Vagina (tissue), 2 donors: ENCODE measurements at regions not wholly inside any gene's neighbourhood (a gene's known extent, or its start where the extent isn't known, plus 50 kb on each side); places are given as distances from the start of the nearest gene placed in this dataset.

ENCODE experiments used
- DNase-seq, 2 donors: peaks; one replicate each; pipeline ENCODE4 v3.0.0-alpha.2; 2017; ENCODE audit errors: extremely low spot score in 2 of 2
- H3K27ac ChIP-seq: fragments of 200-600 bp; sonication (generic); one replicate; pipeline ENCODE4 v1.5.1; 2019
- H3K27me3 ChIP-seq: fragments of 200-600 bp; sonication (generic); one replicate; pipeline ENCODE4 v1.5.1; 2019
- H3K36me3 ChIP-seq, 2 donors: fragments of 200-600 bp; sonication (generic); one replicate each; pipeline ENCODE4 v1.5.1; 2017 to 2019
- H3K4me1 ChIP-seq: fragments of 200-600 bp; sonication (generic); one replicate; pipeline ENCODE4 v1.5.1; 2019
- H3K4me3 ChIP-seq, 2 donors: fragments of 200-600 bp; sonication (generic); 1 replicate in 1 of 2; 2 replicates in 1 of 2; pipeline ENCODE4 v1.5.1; 2016 to 2019
- H3K9me3 ChIP-seq: fragments of 200-600 bp; sonication (generic); one replicate; pipeline ENCODE4 v1.5.1; 2019
- CTCF ChIP-seq, 3 experiments: fragments of 450-650 bp in 2 of 3; fragments of 200-600 bp in 1 of 3; sonication (generic) in 1 of 3; IDR thresholded peaks; one replicate each; pipeline ENCODE4 v1.5.1; 2017 to 2019; ENCODE audit warnings: antibody characterized with exemption in 3 of 3, mild to moderate bottlenecking in 2 of 3, moderate library complexity in 2 of 3
- POLR2A ChIP-seq, 2 donors: fragments of 450-650 bp; IDR thresholded peaks; one replicate each; pipeline ENCODE4 v1.6.1; 2017; ENCODE audit warnings: antibody characterized with exemption in 2 of 2, mild to moderate bottlenecking in 2 of 2, moderate library complexity in 2 of 2
- POLR2AphosphoS5 ChIP-seq, 2 donors: sonication (generic); formaldehyde crosslinking; IDR thresholded peaks; one replicate each; pipeline ENCODE4 v1.9.0; 2017; ENCODE audit warnings: antibody characterized with exemption in 2 of 2, mild to moderate bottlenecking in 2 of 2, low read depth in 1 of 2; ENCODE audit not compliant: insufficient read depth in 1 of 2
- intact Hi-C: fragments of 100-400 bp; cut with DNase I; formaldehyde crosslinking; loops from one replicate; pipeline ENCODE4 v1.15.1; 2023

DNA sequence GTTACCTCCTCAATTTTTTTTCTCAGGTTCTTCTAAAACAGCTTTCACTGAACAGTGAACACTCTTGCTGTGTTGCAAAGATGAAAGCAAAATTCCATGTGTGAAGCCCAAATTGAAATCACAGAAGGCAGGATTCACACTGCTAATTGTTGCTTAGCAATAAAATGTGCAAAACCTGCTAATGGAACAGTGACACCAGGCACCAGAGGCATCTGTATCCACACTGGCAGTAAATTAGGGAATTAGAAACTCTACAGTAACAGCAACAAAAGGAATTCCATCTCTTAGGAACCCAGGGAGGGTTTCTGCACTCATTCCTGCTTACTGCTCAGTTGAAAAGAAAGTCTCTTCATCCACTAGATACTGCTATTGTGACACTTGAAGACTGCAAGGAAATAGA lies 202.3 kb downstream of the GXYLT1 start:
- Histone ChIP-seq H3K9me3 (no peaks in the 10 kb centered on the region), H3K4me3 (no peak overlapping the region), H3K27ac (no peak overlapping the region), H3K36me3 (no peaks in the 10 kb centered on the region), H3K4me1 (no peaks in the 10 kb centered on the region), H3K27me3 (no peaks in the 10 kb centered on the region)
- intact Hi-C loops, result no loop called here
- no peak for TF ChIP-seq POLR2AphosphoS5 (IDR thresholded peaks at IDR 0.05; ENCODE audit: insufficient read depth in 1 of 2, low read depth in 1 of 2)
- TF ChIP-seq CTCF (IDR thresholded peaks at IDR 0.05), result no peak
- TF ChIP-seq POLR2A (IDR thresholded peaks at IDR 0.05), result no peak
- no peak for DNase-seq

- no peak overlapping the region for H3K4me3 ChIP-seq
- no peak for TF ChIP-seq POLR2AphosphoS5 (IDR thresholded peaks at IDR 0.05; ENCODE audit: insufficient read depth in 1 of 2, low read depth in 1 of 2)
- no peak for TF ChIP-seq CTCF (IDR thresholded peaks at IDR 0.05)
- TF ChIP-seq POLR2A (IDR thresholded peaks at IDR 0.05), result no peak
Measured at GRCh38 chr12:41941079-41941478, 203.6 kb downstream of the GXYLT1 start.

GRCh38 chr12:41940571-41940970 lies 204.1 kb downstream of the GXYLT1 start:
- Histone ChIP-seq H3K9me3 (no peaks in the 10 kb centered on the region), H3K27me3 (no peaks in the 10 kb centered on the region), H3K4me1 (no peaks in the 10 kb centered on the region), H3K36me3 (no peaks in the 10 kb centered on the region), H3K4me3 (no peak overlapping the region), H3K27ac (no peak overlapping the region)
- no peak for TF ChIP-seq CTCF (IDR thresholded peaks at IDR 0.05)
- no peak for TF ChIP-seq POLR2AphosphoS5 (IDR thresholded peaks at IDR 0.05; ENCODE audit: insufficient read depth in 1 of 2, low read depth in 1 of 2)
- TF ChIP-seq POLR2A (IDR thresholded peaks at IDR 0.05), result no peak
- DNase-seq, result no peak
- intact Hi-C loops, result no loop called here

More at GRCh38 chr12:41941079-41941478, 203.6 kb downstream of the GXYLT1 start:
- no peak for DNase-seq
- Histone ChIP-seq H3K9me3 (no peaks in the 10 kb centered on the region), H3K27ac (no peak overlapping the region), H3K4me1 (no peaks in the 10 kb centered on the region), H3K27me3 (no peaks in the 10 kb centered on the region), H3K36me3 (no peaks in the 10 kb centered on the region)
- intact Hi-C loops, result no loop called here

DNA sequence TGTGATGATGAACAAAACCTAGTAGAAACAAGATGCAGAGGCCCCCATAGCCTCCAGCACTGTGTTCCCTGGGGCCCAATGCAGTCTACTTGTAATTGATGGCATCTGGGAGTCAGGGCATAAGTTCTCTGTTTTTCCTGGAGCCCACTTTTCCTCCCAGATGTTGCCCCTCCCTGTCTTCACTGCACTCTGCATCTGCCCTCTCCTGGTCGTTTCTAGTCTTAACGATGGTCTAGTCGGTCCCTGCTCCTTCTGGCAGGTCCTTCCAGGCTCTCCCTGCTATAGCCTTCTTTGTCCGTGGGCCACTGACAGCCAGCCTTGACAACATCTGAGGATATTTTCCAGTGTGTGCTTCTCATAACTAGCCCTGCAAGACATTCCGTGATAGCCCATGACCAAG lies 208.3 kb downstream of the GXYLT1 start:
- no peak for DNase-seq
- Histone ChIP-seq H3K9me3 (no peaks in the 10 kb centered on the region), H3K4me3 (no peak overlapping the region), H3K27ac (no peak overlapping the region), H3K27me3 (no peaks in the 10 kb centered on the region), H3K36me3 (no peaks in the 10 kb centered on the region), H3K4me1 (peaks cover 2% of the 10 kb centered on the region)
- TF ChIP-seq POLR2A (IDR thresholded peaks at IDR 0.05), result no peak
- intact Hi-C loops, result no loop called here

GRCh38 chr12:41935911-41936310 lies 208.8 kb downstream of the GXYLT1 start:
- intact Hi-C loops, result no loop called here
- Histone ChIP-seq H3K27me3 (no peaks in the 10 kb centered on the region), H3K36me3 (no peaks in the 10 kb centered on the region), H3K27ac (no peak overlapping the region), H3K4me1 (peaks cover 6% of the 10 kb centered on the region), H3K9me3 (no peaks in the 10 kb centered on the region), H3K4me3 (no peak overlapping the region)
- no peak for TF ChIP-seq CTCF (IDR thresholded peaks at IDR 0.05)
- no peak for TF ChIP-seq POLR2A (IDR thresholded peaks at IDR 0.05)
- no peak for TF ChIP-seq POLR2AphosphoS5 (IDR thresholded peaks at IDR 0.05; ENCODE audit: insufficient read depth in 1 of 2, low read depth in 1 of 2)
- DNase-seq, result no peak
